Fibroblast of lung (primary cell): ENCODE measurements at regions not wholly inside any gene's neighbourhood (a gene's known extent, or its start where the extent isn't known, plus 50 kb on each side); places are given as distances from the start of the nearest gene placed in this dataset.

Experiments
- CTCF ChIP-seq, 2 donors: IDR thresholded peaks in 1 of 2; conservative IDR thresholded peaks in 1 of 2; 1 replicate in 1 of 2; 2 replicates in 1 of 2; pipeline ENCODE4 v1.5.1; 2011 to 2012; ENCODE audit warnings: low read length in 2 of 2, control low read depth in 1 of 2, inconsistent platforms in 1 of 2, low read depth in 1 of 2, mild to moderate bottlenecking in 1 of 2
- EZH2 ChIP-seq: IDR thresholded peaks from 2 replicates; pipeline ENCODE4 v1.5.1; 2012; ENCODE audit warnings: low read length, control low read depth, mild to moderate bottlenecking; ENCODE audit errors: missing control alignments

DNA sequence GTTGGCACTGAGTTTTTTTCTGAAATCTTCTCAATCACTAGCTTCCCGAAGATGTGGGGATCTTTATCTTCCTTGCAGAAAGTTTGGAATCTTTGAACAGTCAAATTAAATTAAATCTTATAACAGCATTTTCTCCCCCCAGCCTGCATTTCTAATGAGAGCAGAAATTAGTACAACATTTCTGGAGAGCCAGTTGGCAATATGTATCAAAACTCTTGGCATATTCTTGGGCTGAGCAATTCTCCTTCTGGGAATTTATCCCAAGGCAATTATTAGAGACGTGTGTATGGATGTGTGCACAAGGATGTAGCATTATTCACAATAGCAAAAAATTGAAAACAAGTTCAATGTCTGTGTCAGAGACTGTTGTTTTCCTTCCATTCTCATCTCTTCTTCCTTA is 159.5 kb downstream of the OLFM4 start:
- TF ChIP-seq CTCF (conservative IDR thresholded peaks at IDR 0.05 in 1 of 2, IDR thresholded peaks at IDR 0.05 in 1 of 2; ENCODE audit: low read depth in 1 of 2, low read length in 2 of 2) = no peak
- no peak for TF ChIP-seq EZH2
